Suprapubic skin (tissue), 3 donors: ENCODE measurements at regions not wholly inside any gene's neighbourhood (a gene's known extent, or its start where the extent isn't known, plus 50 kb on each side); places are given as distances from the start of the nearest gene placed in this dataset.
"Not testable (repeated sequence)": the region's sequence is repeated elsewhere in the genome, so short reads cannot be mapped to it uniquely, and the experiment has no call there.

Source experiments
- CTCF ChIP-seq, 2 donors: fragments of 200-600 bp in 1 of 2; fragments of 450-650 bp in 1 of 2; sonication (generic) in 1 of 2; IDR thresholded peaks; one replicate each; pipeline ENCODE4 v1.5.1; 2016 to 2019; ENCODE audit warnings: antibody characterized with exemption in 2 of 2, mild to moderate bottlenecking in 1 of 2, moderate library complexity in 1 of 2
- EP300 ChIP-seq: sonication (generic); formaldehyde crosslinking; IDR thresholded peaks from one replicate; pipeline ENCODE4 v1.6.1; 2017; ENCODE audit warnings: antibody characterized with exemption
- POLR2A ChIP-seq, 2 donors: fragments of 450-650 bp; IDR thresholded peaks; one replicate each; pipeline ENCODE4 v1.6.1; 2017; ENCODE audit warnings: antibody characterized with exemption in 2 of 2, mild to moderate bottlenecking in 2 of 2, moderate library complexity in 2 of 2

DNA sequence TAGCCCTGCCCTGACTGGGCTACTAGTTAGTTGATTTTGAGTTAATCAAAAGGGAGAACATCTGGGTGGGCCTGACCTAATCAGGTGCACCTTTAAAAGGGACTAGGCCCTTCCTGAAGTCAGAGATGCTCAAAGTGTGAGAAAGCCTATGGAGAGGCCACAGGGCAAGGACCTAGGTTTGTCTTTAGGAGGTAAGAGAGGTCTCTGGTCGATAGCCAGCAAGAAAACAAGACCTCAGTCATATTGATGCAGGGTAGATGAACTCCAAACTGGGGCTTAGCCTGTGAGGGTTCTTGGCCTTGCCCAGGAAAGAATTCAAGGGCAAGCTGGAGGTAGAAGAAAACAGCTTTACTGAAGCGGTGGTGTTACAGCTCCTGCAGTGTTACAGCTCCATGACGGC, 73.8 kb downstream of the NPIPB5 start:
- TF ChIP-seq CTCF (IDR thresholded peaks at IDR 0.05); EP300; POLR2A (IDR thresholded peaks at IDR 0.05): not testable (repeated sequence)
